Heart right ventricle (tissue), 16 donors: ENCODE measurements at regions not wholly inside any gene's neighbourhood (a gene's known extent, or its start where the extent isn't known, plus 50 kb on each side); places are given as distances from the start of the nearest gene placed in this dataset.

Experiments
- ATAC-seq, 8 donors: fragments of 200-7000 bp; cut with Tn5 transposase; one replicate each; pipeline ENCODE4 v1.9.1; 2020; ENCODE audit warnings: mild to moderate bottlenecking in 8 of 8, moderate library complexity in 8 of 8, moderate number of reproducible peaks in 1 of 8
- DNase-seq, 2 donors: peaks; one replicate each; pipeline ENCODE4 v3.0.0-alpha.2; 2020
- H3K27ac ChIP-seq, 10 donors: fragments of 200-600 bp; sonication (generic) in 2 of 10; one replicate each; pipeline versions ENCODE4 v1.5.0 to v1.8.0; 2020 to 2022; ENCODE audit warnings: mild to moderate bottlenecking in 3 of 10
- H3K27me3 ChIP-seq, 7 donors: fragments of 200-600 bp; one replicate each; pipeline ENCODE4 v1.8.0; 2021 to 2022; ENCODE audit warnings: mild to moderate bottlenecking in 2 of 7
- H3K36me3 ChIP-seq, 9 donors: fragments of 200-600 bp; sonication (generic) in 1 of 9; one replicate each; pipeline versions ENCODE4 v1.5.0 to v1.8.0; 2020 to 2022; ENCODE audit warnings: mild to moderate bottlenecking in 2 of 9
- H3K4me1 ChIP-seq, 9 donors: fragments of 200-600 bp; sonication (generic) in 1 of 9; one replicate each; pipeline versions ENCODE4 v1.5.0 to v1.8.0; 2020 to 2022; ENCODE audit warnings: mild to moderate bottlenecking in 4 of 9
- H3K4me3 ChIP-seq, 10 donors: fragments of 200-600 bp; sonication (generic) in 2 of 10; one replicate each; pipeline versions ENCODE4 v1.5.0 to v1.8.0; 2020 to 2022; ENCODE audit warnings: mild to moderate bottlenecking in 7 of 10, moderate library complexity in 2 of 10
- H3K9me3 ChIP-seq, 11 donors: fragments of 200-600 bp in 10 of 11; sonication (generic) in 2 of 11; one replicate each; pipeline versions ENCODE4 v1.5.0 to v1.8.0; 2013 to 2022; ENCODE audit warnings: mild to moderate bottlenecking in 2 of 11, control low read depth in 1 of 11, moderate library complexity in 1 of 11
- CTCF ChIP-seq, 9 donors: fragments of 200-600 bp; sonication (generic) in 2 of 9; IDR thresholded peaks; one replicate each; pipeline versions ENCODE4 v1.5.0 to v1.8.0; 2021 to 2022; ENCODE audit warnings: antibody characterized with exemption in 9 of 9, mild to moderate bottlenecking in 5 of 9, moderate library complexity in 1 of 9
- WGBS, 2 donors: extraction: QIAGEN DNeasy Blood & Tissue Kit; methylation state at CpG; one replicate each; pipeline ENCODE4 v1.1.7; 2013; ENCODE audit warnings: inconsistent platforms in 1 of 2; 5-methylcytosine and 5-hydroxymethylcytosine counted together
- intact Hi-C, 10 donors: fragments of 100-400 bp; cut with DNase I; formaldehyde crosslinking; loops; one replicate each; pipeline versions ENCODE4 v1.11.1 to v1.14.2; 2022
- donor health status: Arrhythmogenic right ventricular cardiomyopathy.
- donor health status: ischemic (EF 13 %, LVEDD 7.1; RV severe dilation, severe dysfunction).
- donor health status: healthy with polysubstance abuse.
- donor health status: DM: no; HTN: yes; CAD: no.
- donor health status: DM: no; HTN: no; CAD: no.
- donor health status: ischemic (EF 25% LVEDD 6.9; RV normal size, moderate dysfunction).
- donor health status: ischemic (EF 25% LVEDD 5.7; RV mildly dilated, moderate dysfunction).
- donor health status: healthy.
- donor health status: DM: yes; HTN: yes; CAD: no.
- donor health status: Ischemic cardiomyopathy.
- donor health status: ischemic (EF 35%, LVEDD 5.7; RV mildly dilated, moderate dysfunction).
- donor health status: nonischemic (EF 11% LVEDD 7.7; RV severe dilation, severe dysfunction).
- donor health status: DM: yes; HTN: yes; CAD: no.
- donor health status: PGD.
- donor health status: ischemic (EF 29% LVEDD 5.4; RV normal size, mild dysfunction).
- donor health status: nonischemic (EF 23%, LVEDD 6.1; RV moderate dilation, normal function).

- no peak for TF ChIP-seq CTCF (IDR thresholded peaks at IDR 0.05)
- DNase-seq = no peak
- Histone ChIP-seq H3K4me3 (no peak overlapping the region), H3K9me3 (no peaks in the 10 kb centered on the region), H3K27me3 (peaks cover 0 to 3% (median 0%) of the 10 kb centered on the region in 7 donors), H3K27ac (no peak overlapping the region), H3K36me3 (no peaks in the 10 kb centered on the region), H3K4me1 (no peaks in the 10 kb centered on the region)
- intact Hi-C loops = no loop called here
- ATAC-seq = no peak
- 84 to 86% methylated on average over 17 of the region's 17 CpGs for WGBS, 2 donors
These were observed 209.0 kb upstream of the IRX1 start for GRCh38 chr5:3386637-3387036.

GRCh38 chr5:3385991-3386519 lies 209.6 kb upstream of the IRX1 start:
- H3K4me3 ChIP-seq = no peak overlapping the region
- no peaks in the 10 kb centered on the region for H3K9me3 ChIP-seq
- TF ChIP-seq CTCF (IDR thresholded peaks at IDR 0.05) = no peak
- DNase-seq (no peak), ATAC-seq (no peak)
- H3K27ac ChIP-seq = no peak overlapping the region
- no peaks in the 10 kb centered on the region for H3K36me3 ChIP-seq
- 39 to 47% methylated on average over 16 of the region's 16 CpGs for WGBS, 2 donors
- H3K4me1 ChIP-seq = no peaks in the 10 kb centered on the region
- peaks cover 0 to 3% (median 0%) of the 10 kb centered on the region in 7 donors for H3K27me3 ChIP-seq
- intact Hi-C loops = no loop called here

- no peak for DNase-seq
- Histone ChIP-seq H3K27me3 (peaks cover 0 to 3% (median 0%) of the 10 kb centered on the region in 7 donors), H3K9me3 (no peaks in the 10 kb centered on the region), H3K27ac (no peak overlapping the region), H3K4me1 (no peaks in the 10 kb centered on the region), H3K4me3 (no peak overlapping the region), H3K36me3 (no peaks in the 10 kb centered on the region)
- intact Hi-C loops = no loop called here
- WGBS, 2 donors = 90 to 92% methylated on average over 7 of the region's 7 CpGs
- no peak for ATAC-seq
- TF ChIP-seq CTCF (IDR thresholded peaks at IDR 0.05) = no peak
These were observed 211.1 kb upstream of the IRX1 start for GRCh38 chr5:3384531-3384930.

- H3K4me3 ChIP-seq = no peak overlapping the region
- H3K4me1 ChIP-seq = no peaks in the 10 kb centered on the region
- H3K27ac ChIP-seq = no peak overlapping the region
- no peak for TF ChIP-seq CTCF (IDR thresholded peaks at IDR 0.05)
- WGBS, 2 donors = 77 to 82% methylated on average over 9 of the region's 9 CpGs
- intact Hi-C loops = no loop called here
- ATAC-seq (no peak), DNase-seq (no peak)
- no peaks in the 10 kb centered on the region for H3K36me3 ChIP-seq
- H3K27me3 ChIP-seq = peaks cover 0 to 3% (median 0%) of the 10 kb centered on the region in 7 donors
- H3K9me3 ChIP-seq = no peaks in the 10 kb centered on the region
These were observed 212.8 kb upstream of the IRX1 start for GRCh38 chr5:3382782-3383181.
